ENCODE measurements at regions not wholly inside any gene's neighbourhood (a gene's known extent, or its start where the extent isn't known, plus 50 kb on each side); places are given as distances from the start of the nearest gene placed in this dataset.

DNA sequence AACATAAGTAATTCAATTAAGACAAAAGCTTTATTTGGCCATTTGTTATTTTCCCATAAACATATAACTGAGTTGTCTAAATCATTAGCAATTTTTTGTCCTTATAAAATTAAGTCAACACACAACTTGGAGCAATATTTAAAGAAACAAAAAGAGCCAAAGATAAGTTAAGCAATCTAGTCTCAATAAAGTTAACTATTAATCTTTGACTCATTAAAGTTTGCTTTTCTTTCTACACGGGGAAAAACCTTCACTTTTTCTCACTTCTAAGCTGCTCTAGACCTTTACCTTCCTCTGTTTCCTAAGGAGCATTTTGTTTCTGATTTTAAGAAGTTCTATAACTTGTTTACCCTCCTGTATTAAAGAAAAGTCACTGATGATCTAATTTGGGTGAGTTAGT is 867.1 kb upstream of the PHF14 start:
- no peak for TF ChIP-seq EZH2phosphoT487 (conservative IDR thresholded peaks at IDR 0.05; ENCODE audit: low read length)
- TF ChIP-seq, protein P1, sequence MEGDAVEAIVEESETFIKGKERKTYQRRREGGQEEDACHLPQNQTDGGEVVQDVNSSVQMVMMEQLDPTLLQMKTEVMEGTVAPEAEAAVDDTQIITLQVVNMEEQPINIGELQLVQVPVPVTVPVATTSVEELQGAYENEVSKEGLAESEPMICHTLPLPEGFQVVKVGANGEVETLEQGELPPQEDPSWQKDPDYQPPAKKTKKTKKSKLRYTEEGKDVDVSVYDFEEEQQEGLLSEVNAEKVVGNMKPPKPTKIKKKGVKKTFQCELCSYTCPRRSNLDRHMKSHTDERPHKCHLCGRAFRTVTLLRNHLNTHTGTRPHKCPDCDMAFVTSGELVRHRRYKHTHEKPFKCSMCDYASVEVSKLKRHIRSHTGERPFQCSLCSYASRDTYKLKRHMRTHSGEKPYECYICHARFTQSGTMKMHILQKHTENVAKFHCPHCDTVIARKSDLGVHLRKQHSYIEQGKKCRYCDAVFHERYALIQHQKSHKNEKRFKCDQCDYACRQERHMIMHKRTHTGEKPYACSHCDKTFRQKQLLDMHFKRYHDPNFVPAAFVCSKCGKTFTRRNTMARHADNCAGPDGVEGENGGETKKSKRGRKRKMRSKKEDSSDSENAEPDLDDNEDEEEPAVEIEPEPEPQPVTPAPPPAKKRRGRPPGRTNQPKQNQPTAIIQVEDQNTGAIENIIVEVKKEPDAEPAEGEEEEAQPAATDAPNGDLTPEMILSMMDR (IDR thresholded peaks at IDR 0.05; ENCODE audit: insufficient read depth, low read length, poor library complexity, severe bottlenecking) = no peak
- H3K36me3 ChIP-seq (ENCODE audit: low read length) = no peaks in the 10 kb centered on the region
- no peak overlapping the region for H3K4me3 ChIP-seq (ENCODE audit: insufficient read depth, low read length, poor library complexity, severe bottlenecking)
- 0 out of 2 replicates have a peak, but pooled peaks cover under 1% of the 10 kb centered on the region for H3K9me3 ChIP-seq (ENCODE audit: insufficient read depth, low read length)
- H3K4me2 ChIP-seq (ENCODE audit: low read depth, low read length, poor library complexity, severe bottlenecking) = no peak overlapping the region
- no peak overlapping the region for H3K27ac ChIP-seq (ENCODE audit: low read depth, low read length)
- H3K27me3 ChIP-seq (ENCODE audit: low read length) = no peaks in the 10 kb centered on the region
- H4K20me1 ChIP-seq (ENCODE audit: low read depth, low read length) = no peaks in the 10 kb centered on the region
- H2AFZ ChIP-seq (ENCODE audit: low read depth, low read length, severe bottlenecking) = no peak overlapping the region
- H3K9ac ChIP-seq (ENCODE audit: low read length) = no peak overlapping the region
- no peaks in the 10 kb centered on the region for H3K9me2 ChIP-seq (replicated peaks; ENCODE audit: insufficient read depth, low read length)
- H3F3A ChIP-seq (ENCODE audit: insufficient read depth) = no peaks in the 10 kb centered on the region
- no peaks in the 10 kb centered on the region for H3K79me2 ChIP-seq (ENCODE audit: insufficient read depth, low read length)

DNA sequence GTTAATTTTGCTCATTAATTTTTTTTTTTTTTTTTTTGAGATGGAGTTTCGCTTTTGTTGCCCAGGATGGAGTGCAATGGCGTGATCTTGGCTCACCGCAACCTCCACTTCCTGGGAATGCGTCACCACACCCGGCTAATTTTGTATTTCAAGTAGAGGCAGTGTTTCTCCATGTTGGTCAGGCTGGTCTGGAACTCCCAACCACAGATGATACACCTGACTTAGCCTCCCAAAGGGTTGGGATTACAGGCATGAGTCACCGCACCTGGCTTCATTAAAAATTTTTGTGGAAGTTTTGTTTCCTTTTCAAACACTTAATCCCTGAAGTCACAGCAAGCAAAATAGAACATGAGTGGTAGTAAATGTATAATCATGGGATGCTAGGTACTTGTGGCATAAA is 857.2 kb upstream of the PHF14 start:
- Histone ChIP-seq H3K27me3 (ENCODE audit: low read length) (no peaks in the 10 kb centered on the region; the same call in 1 of the 2 replicates), H3K27ac (ENCODE audit: low read depth, low read length) (no peak overlapping the region), H3K4me3 (ENCODE audit: insufficient read depth, low read length, poor library complexity, severe bottlenecking) (no peak overlapping the region), H3F3A (ENCODE audit: insufficient read depth) (no peaks in the 10 kb centered on the region), H3K4me2 (ENCODE audit: low read depth, low read length, poor library complexity, severe bottlenecking) (no peak overlapping the region), H3K36me3 (ENCODE audit: low read length) (no peaks in the 10 kb centered on the region), H3K9me2 (replicated peaks; ENCODE audit: insufficient read depth, low read length) (no peaks in the 10 kb centered on the region; the same call in 1 of the 2 replicates), H2AFZ (ENCODE audit: low read depth, low read length, severe bottlenecking) (no peak overlapping the region), H3K79me2 (ENCODE audit: insufficient read depth, low read length) (no peaks in the 10 kb centered on the region), H3K9me3 (ENCODE audit: insufficient read depth, low read length) (no peaks in the 10 kb centered on the region), H3K9ac (ENCODE audit: low read length) (no peak overlapping the region), H4K20me1 (ENCODE audit: low read depth, low read length) (no peaks in the 10 kb centered on the region)
- TF ChIP-seq EZH2phosphoT487 (conservative IDR thresholded peaks at IDR 0.05; ENCODE audit: low read length) = no peak
- TF ChIP-seq, protein P1 (IDR thresholded peaks at IDR 0.05; ENCODE audit: insufficient read depth, low read length, poor library complexity, severe bottlenecking) = no peak

DNA sequence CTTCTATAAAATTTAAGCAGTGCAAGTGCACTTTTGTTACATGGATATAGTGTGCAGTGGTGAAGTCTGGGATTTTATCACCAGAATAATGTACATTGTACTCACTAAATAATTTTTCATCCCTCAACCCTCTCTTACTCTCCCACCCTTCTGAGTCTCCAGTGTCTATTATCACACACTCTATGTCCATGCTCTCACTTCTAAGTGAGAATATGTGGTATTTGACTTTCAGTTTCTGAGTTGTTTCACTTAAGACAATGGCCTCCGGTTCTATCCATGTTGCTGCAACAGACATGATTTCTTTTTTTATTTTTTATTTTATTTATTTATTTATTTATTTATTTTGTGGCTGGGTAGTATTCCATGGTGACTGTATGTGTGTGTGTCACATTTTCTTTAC is 855.9 kb upstream of the PHF14 start:
- H3K9ac ChIP-seq (ENCODE audit: low read length) = no peak overlapping the region
- no peak overlapping the region for H2AFZ ChIP-seq (ENCODE audit: low read depth, low read length, severe bottlenecking)
- no peak overlapping the region for H3K4me3 ChIP-seq (ENCODE audit: insufficient read depth, low read length, poor library complexity, severe bottlenecking)
- no peak overlapping the region for H3K27ac ChIP-seq (ENCODE audit: low read depth, low read length)
- no peaks in the 10 kb centered on the region for H3K9me3 ChIP-seq (ENCODE audit: insufficient read depth, low read length)
- no peaks in the 10 kb centered on the region; the same call in 1 of the 2 replicates for H3K27me3 ChIP-seq (ENCODE audit: low read length)
- no peaks in the 10 kb centered on the region for H3K36me3 ChIP-seq (ENCODE audit: low read length)
- no peaks in the 10 kb centered on the region; the same call in 1 of the 2 replicates for H3K9me2 ChIP-seq (replicated peaks; ENCODE audit: insufficient read depth, low read length)
- TF ChIP-seq EZH2phosphoT487 (conservative IDR thresholded peaks at IDR 0.05; ENCODE audit: low read length) = no peak
- TF ChIP-seq, protein P1 (IDR thresholded peaks at IDR 0.05; ENCODE audit: insufficient read depth, low read length, poor library complexity, severe bottlenecking) = no peak
- no peaks in the 10 kb centered on the region for H3F3A ChIP-seq (ENCODE audit: insufficient read depth)
- H3K4me2 ChIP-seq (ENCODE audit: low read depth, low read length, poor library complexity, severe bottlenecking) = no peak overlapping the region
- H3K79me2 ChIP-seq (ENCODE audit: insufficient read depth, low read length) = no peaks in the 10 kb centered on the region
- H4K20me1 ChIP-seq (ENCODE audit: low read depth, low read length) = no peaks in the 10 kb centered on the region
